GM19395 (cell line): ENCODE measurements at regions not wholly inside any gene's neighbourhood (a gene's known extent, or its start where the extent isn't known, plus 50 kb on each side); places are given as distances from the start of the nearest gene placed in this dataset.

ENCODE experiments used
- ATAC-seq: cut with Tn5 transposase; IDR thresholded peaks from one replicate; pipeline ENCODE4 v1.9.1; 2021; ENCODE audit warnings: mild to moderate bottlenecking, moderate library complexity; ENCODE audit not compliant: unreplicated experiment

DNA sequence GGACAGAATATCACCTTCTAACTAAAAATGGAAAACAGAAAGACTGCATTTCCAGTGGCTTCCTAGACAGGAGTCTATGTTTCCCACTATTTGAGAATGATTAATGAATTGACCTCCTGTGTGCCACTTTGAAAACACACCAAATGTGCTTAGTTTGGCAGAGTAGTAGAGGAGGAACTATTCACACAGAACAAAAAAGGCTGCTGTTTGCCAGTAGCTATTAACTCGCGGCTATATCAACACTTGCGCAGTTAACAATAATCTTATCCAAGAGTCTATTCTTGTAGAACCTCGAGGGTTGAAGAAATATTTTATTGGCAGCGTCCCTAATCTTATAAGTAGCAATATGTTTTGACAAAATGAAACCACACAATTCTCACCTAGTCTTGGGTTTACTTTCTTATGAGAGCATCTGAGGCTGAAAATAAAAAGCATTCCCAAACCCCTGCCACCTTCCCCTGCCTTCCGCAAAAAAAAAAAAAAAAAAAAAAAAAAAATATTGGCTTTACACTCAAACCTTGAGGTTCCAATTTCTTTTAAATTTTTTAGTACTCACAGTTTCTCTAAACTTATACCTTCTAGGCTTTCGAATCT, 127.3 kb upstream of the FLRT2 start:
- ATAC-seq: no peak

DNA sequence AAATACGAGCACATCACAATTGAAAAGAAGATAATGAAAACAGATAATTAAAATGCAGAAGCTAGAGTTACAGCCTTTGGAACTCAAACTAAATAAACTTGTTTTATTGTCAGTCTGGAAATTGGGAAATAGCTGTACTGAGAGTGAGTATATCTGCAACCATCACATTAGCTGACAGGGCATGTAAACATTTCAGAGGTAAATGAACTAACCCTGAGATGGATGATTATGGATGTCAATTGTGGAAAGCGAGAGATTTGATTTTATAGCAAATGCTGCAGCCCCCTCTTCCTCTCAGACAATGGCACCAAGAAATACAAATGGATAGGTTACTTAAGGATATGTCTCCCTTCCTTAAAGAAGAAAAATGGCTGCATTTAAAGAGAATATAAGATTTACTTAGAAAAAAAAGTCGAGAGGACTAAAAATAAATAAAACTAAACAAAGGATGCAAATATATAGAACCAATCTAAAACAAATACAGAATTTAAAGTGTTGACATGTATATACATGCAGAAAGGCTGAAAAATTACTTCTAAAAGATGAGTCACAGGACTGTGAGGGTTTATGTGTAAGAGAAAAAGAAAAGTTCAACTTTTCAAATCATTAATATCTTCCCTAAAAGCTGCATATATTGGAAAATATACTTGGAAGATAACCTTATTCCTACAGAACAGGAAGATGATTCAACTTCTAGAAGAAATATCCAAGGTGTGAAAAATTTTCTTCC, 120.3 kb upstream of the FLRT2 start:
- ATAC-seq: no peak

DNA sequence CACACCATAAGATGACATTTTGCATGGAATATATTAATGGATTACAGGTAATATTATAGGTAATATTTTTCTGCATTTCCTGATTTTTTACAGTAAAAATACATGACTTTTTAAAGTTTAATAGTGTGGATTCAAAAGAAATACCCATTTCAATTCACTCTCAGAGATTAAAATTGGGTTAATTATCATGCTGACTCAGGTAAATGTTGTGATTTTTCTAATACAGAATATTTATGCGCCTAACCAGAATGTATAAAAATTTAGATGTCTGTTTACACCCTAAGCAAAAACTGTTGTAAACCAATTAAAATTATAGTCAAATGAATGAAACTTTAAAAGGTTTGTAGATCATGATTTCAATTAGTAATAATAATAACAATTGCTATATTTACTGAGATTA, 117.2 kb upstream of the FLRT2 start:
- no peak for ATAC-seq

DNA sequence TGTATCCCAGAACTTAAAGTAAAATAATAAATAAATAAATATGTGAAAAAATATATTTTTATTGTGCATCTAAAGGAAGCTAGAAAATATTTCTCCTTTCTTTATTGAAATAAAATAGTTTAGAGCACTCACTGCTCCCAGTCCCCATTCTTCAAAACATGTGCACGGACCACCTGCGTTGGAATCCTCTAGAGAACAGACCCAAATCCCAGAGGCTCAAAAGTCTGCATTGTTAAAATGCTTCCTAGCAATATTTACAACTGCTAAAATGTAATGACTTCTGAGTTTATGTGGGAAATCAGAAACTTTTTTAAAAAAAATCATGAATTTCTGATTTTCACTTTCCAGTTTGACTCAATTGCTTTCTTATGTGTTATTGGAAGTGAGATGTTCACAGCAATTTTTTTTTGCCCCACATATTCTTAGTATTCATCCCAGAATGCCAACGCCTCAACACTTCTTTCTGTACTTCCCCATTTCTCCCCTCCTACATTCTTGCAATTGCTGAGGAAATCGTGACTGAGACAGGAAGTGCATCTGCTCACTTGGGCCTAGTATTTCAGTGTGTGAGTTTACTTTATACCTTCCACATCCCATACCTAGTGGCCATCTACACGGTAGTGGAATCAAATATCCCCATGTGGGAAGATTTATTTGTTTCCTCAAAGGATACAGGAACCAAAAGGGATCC, 116.0 kb upstream of the FLRT2 start:
- ATAC-seq: no peak

DNA sequence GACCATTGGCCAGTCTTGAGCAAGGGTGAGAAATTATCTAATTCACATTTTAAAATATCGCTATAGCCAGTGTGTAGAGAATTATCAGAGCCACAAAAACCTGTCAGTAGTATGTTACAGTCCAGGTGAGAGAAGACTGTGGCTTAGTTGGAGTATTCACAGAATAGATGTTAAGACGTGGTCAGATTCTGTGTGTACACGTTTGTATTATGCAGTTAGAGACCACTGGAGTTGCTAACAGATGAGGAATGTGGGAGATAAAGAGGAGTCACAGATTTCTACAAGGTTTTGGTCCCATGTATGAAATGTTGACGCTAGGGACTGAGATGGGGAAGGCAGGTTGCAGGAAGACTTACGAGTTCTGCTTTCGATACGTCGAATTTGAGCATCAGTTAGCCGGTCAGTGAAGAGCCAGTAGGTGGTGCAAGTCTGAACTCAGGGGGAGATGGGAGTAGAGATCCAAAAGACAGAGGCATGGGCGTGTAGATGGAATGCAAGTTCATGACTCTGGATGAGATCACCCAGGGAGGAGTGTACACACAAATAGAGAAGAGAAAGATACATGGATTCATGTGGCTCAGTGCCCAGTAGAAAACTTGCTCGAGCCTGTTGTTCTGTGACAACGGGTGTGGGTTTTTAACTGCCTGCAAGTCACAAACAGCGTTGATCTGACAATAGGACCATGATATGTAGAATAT, 114.8 kb upstream of the FLRT2 start:
- no peak for ATAC-seq

DNA sequence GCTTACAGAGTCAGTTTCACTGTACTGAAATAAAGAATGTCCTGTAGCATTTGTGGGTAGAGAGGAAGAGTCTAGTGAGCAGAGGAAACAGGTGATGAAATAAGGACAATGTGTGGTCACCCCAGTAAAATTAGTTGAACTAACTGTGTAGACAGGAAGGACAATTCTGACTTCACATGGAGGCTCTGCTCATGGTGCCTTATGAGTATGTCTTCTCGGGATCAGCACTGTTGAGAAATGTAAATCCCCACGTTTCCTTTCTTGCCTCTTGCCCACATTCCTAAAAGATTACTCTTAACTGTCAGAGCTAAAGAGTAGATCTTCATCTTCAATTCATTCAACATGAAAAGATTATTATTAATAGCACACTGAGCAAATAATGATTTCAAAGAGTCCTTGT, 113.2 kb upstream of the FLRT2 start:
- no peak for ATAC-seq

DNA sequence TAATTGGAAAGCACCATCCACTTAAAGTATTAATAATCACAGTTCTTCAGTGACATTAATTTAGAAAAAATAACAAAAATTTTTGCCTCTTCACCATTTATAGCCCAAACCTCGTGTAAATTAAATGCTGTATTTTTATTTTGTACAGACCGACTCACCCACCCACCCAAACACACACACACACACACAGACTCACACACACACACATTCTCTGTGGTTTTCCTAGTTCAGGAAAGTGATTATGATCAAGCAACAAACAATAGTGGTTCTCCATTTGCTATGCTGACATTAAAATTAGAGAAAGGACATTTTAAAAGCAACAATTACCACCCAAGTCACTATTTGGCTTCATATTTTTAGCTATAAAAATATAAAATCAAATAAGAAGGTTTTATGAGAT, 112.5 kb upstream of the FLRT2 start:
- ATAC-seq: no peak

DNA sequence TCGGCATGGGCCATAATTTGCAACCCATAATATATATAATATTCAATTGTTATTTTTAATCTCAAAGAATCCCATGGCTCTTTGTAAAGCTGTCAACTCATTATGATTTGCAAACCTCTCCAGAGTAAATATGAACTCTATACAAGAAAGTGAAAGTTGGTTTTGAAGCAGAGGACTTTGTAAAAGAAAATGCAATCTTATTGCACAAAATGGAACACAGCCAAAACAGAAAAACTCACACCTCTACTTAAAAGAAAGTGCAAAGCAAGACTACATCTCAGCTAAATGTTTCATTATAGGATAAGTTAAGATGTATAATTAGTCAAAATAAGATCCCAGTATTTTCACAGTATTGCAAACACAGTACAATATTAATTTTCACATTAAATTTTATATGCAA, 111.2 kb upstream of the FLRT2 start:
- no peak for ATAC-seq

DNA sequence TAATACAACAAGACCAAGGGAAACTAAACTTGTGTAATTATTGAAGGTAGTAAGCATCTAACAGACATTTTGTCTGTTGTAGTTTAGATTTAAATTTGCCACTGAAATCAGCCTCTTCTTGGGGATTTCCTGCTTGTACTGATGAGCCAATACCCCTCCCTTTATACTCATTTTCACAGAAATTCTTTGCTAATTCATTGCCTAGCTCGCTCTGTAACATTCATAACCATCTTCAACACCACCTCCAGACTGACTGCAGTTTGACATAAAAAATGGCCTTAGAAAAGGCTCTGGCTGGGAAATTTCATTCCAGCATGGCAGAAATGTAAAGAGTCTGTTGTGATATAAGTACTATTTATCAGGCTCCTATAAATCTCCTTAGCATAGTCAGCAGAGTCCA, 109.7 kb upstream of the FLRT2 start:
- no peak for ATAC-seq

DNA sequence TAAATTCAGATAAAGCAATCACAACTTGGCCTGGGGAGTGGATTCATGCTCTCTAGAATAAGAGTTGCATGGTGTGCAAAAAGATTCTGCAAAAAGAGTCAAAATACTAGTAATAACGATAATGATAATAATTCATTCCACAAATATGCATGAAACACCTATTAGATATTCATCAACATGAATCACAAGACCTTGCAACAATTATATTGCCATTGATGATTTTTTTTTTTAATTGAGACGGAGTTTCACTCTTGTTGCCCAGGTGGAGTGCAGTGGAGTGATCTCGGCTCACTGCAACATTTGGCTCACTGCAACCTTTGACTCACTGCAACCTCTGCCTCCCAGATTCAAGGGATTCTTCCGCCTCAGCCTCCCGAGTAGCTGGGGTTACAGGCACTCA, 109.2 kb upstream of the FLRT2 start:
- no peak for ATAC-seq

DNA sequence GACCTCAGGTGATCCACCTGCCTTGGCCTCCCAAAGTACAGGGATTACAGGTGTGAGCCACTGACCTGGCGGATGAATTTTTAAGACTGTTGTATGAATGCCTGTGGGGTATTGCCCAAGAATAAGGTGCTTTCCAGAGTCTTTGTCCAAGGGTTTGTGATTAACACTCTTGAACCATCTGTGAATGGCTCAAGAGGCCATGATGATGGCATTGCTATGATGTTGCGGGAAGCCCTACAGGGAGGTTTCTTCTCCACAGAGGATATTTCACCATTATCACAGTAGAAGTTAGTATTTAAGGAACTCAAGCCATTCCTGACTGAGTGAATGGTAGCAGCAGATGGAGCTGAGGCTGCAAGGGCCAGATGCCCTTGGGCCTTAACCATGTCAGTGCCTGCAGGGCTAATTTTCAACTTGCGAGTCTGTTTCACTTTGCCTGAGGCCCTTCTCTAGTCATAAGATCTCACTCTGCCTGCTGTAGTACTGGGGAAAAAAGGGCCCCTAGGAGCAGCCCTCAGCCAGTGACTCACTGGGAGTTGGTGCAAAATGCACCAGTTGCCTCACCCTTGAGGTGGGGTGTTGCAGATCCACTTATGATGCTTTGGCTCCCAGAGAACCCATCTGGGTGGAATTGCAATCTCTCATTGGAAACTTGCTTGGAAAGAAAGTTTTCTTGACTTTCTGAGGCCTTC, 108.6 kb upstream of the FLRT2 start:
- ATAC-seq: no peak

DNA sequence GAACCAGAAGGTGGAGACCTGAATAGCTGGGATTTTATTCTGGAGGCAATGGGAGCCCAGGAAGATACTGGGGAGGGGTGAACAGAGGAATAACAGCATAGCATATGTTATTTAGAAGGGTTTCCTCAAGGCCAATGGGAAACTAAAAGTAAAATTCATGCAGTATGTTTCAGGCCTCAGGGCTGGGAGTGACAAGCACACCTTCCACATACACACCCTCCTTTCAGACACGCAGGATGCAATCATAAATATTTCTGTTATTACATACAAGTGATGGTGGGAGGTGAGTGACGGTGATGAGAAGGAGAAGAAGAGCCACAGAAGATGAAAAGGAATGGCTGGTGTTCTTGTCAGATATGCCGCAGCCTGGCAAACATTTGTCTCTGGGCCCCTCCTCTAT, 106.1 kb upstream of the FLRT2 start:
- no peak for ATAC-seq

DNA sequence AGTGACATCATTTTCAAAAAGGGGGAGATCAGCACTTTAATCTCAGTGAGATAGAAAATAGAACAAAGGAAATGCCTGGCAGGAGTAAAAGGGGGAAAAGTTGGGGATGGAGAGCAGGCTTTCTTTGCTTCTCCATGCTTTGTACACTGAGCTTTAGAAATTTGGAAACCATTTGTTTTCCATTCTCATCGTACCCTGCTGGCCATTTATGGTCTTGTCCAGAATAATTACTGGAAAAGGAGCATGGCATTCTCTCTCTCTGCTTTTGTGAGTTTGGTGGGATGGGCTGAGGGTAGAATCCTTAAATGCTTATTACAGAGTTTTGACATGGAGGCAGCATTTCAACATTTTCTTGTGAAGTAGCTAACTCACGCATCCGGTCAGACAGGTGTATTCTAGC, 104.4 kb upstream of the FLRT2 start:
- ATAC-seq: no peak

DNA sequence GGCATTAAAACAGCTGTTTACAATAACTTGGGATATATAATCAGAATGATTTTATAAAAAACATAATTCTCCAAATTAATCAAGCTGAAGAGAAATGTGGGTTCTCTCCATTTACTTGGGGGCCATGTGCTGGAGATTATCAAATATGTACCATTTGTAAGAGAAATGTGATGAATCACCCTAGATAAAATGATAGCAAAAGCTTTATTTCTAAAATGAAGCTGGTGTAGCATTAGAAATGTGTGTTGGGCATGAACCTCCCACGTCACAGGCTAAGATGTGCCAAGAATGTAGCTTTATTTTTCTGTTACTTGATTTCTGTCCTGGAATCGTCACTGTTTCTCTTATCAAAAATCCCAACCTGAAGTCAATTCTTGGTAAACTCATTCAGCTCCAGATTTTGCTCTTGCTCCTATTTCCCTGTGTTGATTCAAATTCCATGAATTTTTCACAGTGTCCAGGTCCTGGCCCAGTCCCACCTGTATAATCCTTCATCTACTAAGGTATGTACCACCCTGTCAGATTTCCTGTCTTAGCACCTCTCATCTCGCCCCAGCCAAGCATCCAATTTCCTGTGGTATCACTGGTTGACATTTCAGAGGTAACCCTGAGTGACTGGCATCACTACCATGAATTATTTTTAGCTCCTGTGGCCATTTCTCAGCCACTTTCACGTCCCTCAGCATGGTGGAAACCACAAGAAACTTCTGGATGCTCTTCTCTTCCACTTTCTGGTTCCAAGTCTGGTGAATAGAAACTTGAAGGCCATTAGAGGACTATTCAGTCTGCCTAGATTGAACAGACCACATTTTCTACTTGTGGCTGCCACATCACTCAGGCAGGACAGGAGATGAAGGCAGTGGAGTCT, 103.6 kb upstream of the FLRT2 start:
- no peak for ATAC-seq

DNA sequence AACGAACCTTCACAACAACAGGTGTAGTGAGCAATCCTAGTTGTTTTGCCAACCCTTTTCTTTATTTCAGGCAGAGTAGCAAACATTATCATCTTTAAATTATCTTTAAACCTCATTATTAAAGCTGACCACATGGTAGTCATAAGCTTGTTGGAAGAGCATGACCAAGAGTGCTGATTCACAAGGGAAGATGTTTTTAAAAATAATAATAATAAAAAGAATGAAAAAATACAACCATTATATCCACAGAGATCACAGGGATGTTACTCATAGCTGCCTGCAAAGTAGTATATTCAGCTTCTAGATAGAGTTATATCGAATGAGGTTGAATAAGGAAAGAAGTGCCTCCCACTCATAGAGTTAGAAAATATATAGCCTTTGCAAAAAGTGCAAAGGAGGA, 101.0 kb upstream of the FLRT2 start:
- ATAC-seq: no peak

DNA sequence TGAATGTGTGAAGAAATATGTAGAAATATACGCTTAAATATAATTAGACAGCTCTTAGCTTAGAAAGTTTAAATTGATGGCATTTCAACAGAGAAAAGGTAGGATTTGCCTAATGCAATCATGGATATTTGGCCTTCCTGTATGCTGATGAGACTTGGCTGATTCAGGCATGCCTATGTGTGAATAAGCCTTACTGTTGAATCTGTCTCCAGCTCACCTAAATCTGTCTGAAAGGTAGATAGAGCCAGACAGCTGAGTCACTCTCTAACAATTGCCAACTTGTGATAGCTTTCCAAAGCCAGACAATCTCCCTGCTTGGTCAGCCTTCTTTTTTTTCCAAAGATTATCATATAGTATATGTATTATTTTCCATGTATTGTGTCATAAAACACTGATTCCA, 92.8 kb upstream of the FLRT2 start:
- ATAC-seq: no peak

DNA sequence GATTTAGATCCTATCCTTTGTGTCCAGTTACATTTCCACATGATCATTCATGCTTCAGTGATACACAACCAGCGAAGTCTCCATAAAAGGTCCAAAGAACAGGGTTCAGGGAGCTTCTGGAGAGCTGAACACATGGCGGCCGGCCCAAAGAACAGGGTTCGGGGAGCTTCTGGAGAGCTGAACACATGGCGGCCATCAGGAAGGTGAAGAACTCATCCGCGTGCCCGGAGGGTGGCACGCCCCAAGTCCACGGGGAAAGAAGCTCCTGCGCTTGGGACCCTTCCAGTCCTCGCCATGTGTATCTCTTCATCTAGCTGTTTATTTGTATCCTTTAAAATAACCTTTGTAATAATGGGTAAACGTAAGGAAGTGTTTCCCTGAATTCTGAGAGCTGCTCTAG, 91.9 kb upstream of the FLRT2 start:
- ATAC-seq: no peak

DNA sequence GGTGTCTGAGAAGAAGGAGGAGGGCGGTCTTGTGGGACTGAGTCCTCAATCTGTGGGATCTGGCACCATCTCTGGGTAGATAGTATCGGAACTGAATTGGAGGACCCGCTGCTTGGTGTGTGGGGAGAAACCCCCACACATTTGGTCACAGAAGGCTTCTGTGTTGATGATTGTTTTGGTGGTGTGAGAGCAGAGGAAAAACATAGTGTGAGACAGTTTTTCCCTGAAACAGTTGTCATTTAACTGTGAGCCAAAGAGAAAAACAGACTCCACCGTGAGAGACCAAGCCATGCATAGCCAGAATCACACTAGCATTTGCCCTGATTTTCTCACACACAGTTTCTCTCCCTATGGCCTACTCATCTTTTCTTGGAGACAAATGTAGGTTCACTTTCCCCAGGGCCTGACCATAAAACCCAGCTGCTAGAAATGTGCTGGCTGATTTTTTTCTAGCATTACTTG, 91.4 kb upstream of the FLRT2 start:
- ATAC-seq: no peak

DNA sequence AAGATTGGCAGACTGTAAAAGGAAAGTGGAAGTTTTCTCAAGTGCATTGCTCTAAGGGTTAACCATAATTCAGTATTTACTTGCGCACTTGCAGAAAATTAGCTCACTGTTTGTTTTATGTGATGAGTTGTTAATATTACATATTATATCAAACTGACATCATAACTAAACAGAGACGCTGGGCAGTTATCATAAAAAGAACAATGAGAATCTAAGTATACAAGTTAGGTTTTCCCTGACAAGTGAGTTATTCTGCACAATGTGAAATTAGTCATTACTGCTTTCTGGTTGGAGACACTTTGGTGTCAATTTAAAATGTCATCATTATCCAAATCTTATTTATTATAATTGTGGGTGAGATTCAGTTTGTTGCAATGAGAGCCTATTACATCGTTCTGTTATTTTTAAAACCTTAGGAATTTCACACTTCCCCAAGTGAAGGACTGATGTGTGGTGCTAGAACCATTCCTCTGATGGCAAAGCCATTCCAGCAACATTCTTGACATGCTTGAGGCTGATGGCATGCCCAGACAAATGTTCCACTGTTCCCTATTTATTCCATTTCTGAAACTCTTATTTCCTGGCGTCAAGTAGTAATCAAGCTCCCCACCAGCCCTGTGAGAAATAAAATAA, 90.1 kb upstream of the FLRT2 start:
- ATAC-seq: no peak
